ENCODE measurements at regions not wholly inside any gene's neighbourhood (a gene's known extent, or its start where the extent isn't known, plus 50 kb on each side); places are given as distances from the start of the nearest gene placed in this dataset.

DNA sequence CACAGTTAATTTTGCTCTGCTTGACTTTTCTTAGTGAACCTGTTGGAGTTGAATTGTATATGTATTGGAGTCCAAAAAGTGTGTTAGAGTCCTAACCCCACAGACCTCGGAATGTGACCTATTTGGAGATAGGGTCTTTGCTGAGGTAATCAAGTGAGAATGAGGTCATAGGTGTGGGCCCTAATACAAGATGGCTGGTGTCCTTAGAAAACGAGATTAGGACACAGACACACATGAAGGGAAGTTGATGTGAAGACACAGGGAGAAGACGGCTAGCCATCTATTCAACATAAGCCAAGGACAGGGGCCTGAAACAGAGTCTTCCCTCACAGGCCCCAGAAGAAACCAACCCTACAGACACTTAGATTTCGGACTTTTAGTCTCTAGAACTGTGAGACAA, 260.6 kb upstream of the NEBL start (continued):
- TF ChIP-seq SIN3A (conservative IDR thresholded peaks at IDR 0.05 in 1 of 2, IDR thresholded peaks at IDR 0.05 in 1 of 2; ENCODE audit: low read depth in 1 of 2, low read length in 2 of 2) (no peak), JUND (IDR thresholded peaks at IDR 0.05; ENCODE audit: low read length) (no peak), GTF2F1 (IDR thresholded peaks at IDR 0.05; ENCODE audit: borderline replicate concordance, low read depth, low read length) (no peak)
- TF ChIP-seq, protein P1, sequence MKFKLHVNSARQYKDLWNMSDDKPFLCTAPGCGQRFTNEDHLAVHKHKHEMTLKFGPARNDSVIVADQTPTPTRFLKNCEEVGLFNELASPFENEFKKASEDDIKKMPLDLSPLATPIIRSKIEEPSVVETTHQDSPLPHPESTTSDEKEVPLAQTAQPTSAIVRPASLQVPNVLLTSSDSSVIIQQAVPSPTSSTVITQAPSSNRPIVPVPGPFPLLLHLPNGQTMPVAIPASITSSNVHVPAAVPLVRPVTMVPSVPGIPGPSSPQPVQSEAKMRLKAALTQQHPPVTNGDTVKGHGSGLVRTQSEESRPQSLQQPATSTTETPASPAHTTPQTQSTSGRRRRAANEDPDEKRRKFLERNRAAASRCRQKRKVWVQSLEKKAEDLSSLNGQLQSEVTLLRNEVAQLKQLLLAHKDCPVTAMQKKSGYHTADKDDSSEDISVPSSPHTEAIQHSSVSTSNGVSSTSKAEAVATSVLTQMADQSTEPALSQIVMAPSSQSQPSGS (IDR thresholded peaks at IDR 0.05; ENCODE audit: low read length) = no peak
